ENCODE measurements at regions not wholly inside any gene's neighbourhood (a gene's known extent, or its start where the extent isn't known, plus 50 kb on each side); places are given as distances from the start of the nearest gene placed in this dataset.

- no peak for DNase-seq (ENCODE audit: low spot score)
Measured at GRCh38 chr14:85279407-85279806, 250.5 kb upstream of the FLRT2 start.

GRCh38 chr14:85280074-85280473 lies 249.9 kb upstream of the FLRT2 start:
- no peak for DNase-seq (ENCODE audit: low spot score)

- DNase-seq (ENCODE audit: low spot score): no peak
Measured at GRCh38 chr14:85281921-85282320, 248.0 kb upstream of the FLRT2 start.

GRCh38 chr14:85288041-85288440 lies 241.9 kb upstream of the FLRT2 start:
- DNase-seq (ENCODE audit: low spot score): no peak

- DNase-seq (ENCODE audit: low spot score): no peak
Measured at GRCh38 chr14:85291731-85292130, 238.2 kb upstream of the FLRT2 start.

GRCh38 chr14:85293612-85294234 lies 236.2 kb upstream of the FLRT2 start:
- DNase-seq (ENCODE audit: low spot score): no peak

GRCh38 chr14:85295318-85295717 lies 234.6 kb upstream of the FLRT2 start:
- no peak for DNase-seq (ENCODE audit: low spot score)

- DNase-seq (ENCODE audit: low spot score): no peak
Measured at GRCh38 chr14:85296456-85297210, 233.3 kb upstream of the FLRT2 start.

GRCh38 chr14:85300107-85300506 lies 229.8 kb upstream of the FLRT2 start:
- no peak for DNase-seq (ENCODE audit: low spot score)

- no peak for DNase-seq (ENCODE audit: low spot score)
Measured at GRCh38 chr14:85301506-85301905, 228.4 kb upstream of the FLRT2 start.

- no peak for DNase-seq (ENCODE audit: low spot score)
Measured at GRCh38 chr14:85306024-85306423, 223.9 kb upstream of the FLRT2 start.

GRCh38 chr14:85308531-85309300 lies 221.2 kb upstream of the FLRT2 start:
- DNase-seq (ENCODE audit: low spot score): no peak

- no peak for DNase-seq (ENCODE audit: low spot score)
Measured at GRCh38 chr14:85310491-85311272, 219.3 kb upstream of the FLRT2 start.

- DNase-seq (ENCODE audit: low spot score): no peak
Measured at GRCh38 chr14:85313560-85314207, 216.3 kb upstream of the FLRT2 start.

GRCh38 chr14:85315290-85315689 lies 214.7 kb upstream of the FLRT2 start:
- DNase-seq (ENCODE audit: low spot score): no peak

GRCh38 chr14:85315733-85316290 lies 214.1 kb upstream of the FLRT2 start:
- no peak for DNase-seq (ENCODE audit: low spot score)

GRCh38 chr14:85316701-85317410 lies 213.1 kb upstream of the FLRT2 start:
- DNase-seq (ENCODE audit: low spot score): no peak

GRCh38 chr14:85317491-85318021 lies 212.4 kb upstream of the FLRT2 start:
- DNase-seq (ENCODE audit: low spot score): no peak

- DNase-seq (ENCODE audit: low spot score): no peak
Measured at GRCh38 chr14:85319101-85319500, 210.8 kb upstream of the FLRT2 start.

- no peak for DNase-seq (ENCODE audit: low spot score)
Measured at GRCh38 chr14:85319998-85320630, 209.8 kb upstream of the FLRT2 start.

Data from hematopoietic multipotent progenitor cell treated with erythropoietin and hydrocortisone succinate and interleukin-3 and kit ligand, for 15 days (in vitro differentiated cells).